CD4-positive, alpha-beta T cell treated with Interleukin-1 beta for 1 hour (primary cell): ENCODE measurements at regions not wholly inside any gene's neighbourhood (a gene's known extent, or its start where the extent isn't known, plus 50 kb on each side); places are given as distances from the start of the nearest gene placed in this dataset.
"Not testable (repeated sequence)": the region's sequence is repeated elsewhere in the genome, so short reads cannot be mapped to it uniquely, and the experiment has no call there.

Experiments
- DNase-seq, 2 donors: peaks; one replicate each; pipeline ENCODE4 v3.0.0-alpha.2; 2020 to 2022

- no peak for DNase-seq
These were observed 196.3 kb downstream of the DCDC2C start for GRCh38 chr2:3899536-3900155.

GRCh38 chr2:3902131-3902530 lies 198.8 kb downstream of the DCDC2C start:
- DNase-seq: no peak

- DNase-seq: no peak
These were observed 200.7 kb downstream of the DCDC2C start for GRCh38 chr2:3904061-3904460.

- DNase-seq: not testable (repeated sequence)
These were observed 205.1 kb downstream of the DCDC2C start for GRCh38 chr2:3908498-3908897.

- DNase-seq: no peak
These were observed 208.6 kb downstream of the DCDC2C start for GRCh38 chr2:3911882-3912455.

- no peak for DNase-seq
These were observed 209.8 kb downstream of the DCDC2C start for GRCh38 chr2:3913166-3913565.

GRCh38 chr2:3914241-3914640 lies 210.9 kb downstream of the DCDC2C start:
- DNase-seq: no peak

GRCh38 chr2:3927031-3927430 lies 223.7 kb downstream of the DCDC2C start:
- no peak for DNase-seq

- no peak for DNase-seq
These were observed 226.0 kb downstream of the DCDC2C start for GRCh38 chr2:3929374-3929773.

- no peak for DNase-seq
These were observed 226.9 kb downstream of the DCDC2C start for GRCh38 chr2:3930246-3930645.

GRCh38 chr2:3940661-3941060 lies 237.3 kb downstream of the DCDC2C start:
- DNase-seq: no peak

- no peak for DNase-seq
These were observed 239.5 kb downstream of the DCDC2C start for GRCh38 chr2:3942841-3943240.

GRCh38 chr2:3944071-3944470 lies 240.7 kb downstream of the DCDC2C start:
- no peak for DNase-seq

- DNase-seq: no peak
These were observed 241.5 kb downstream of the DCDC2C start for GRCh38 chr2:3944841-3945240.

- DNase-seq: no peak
These were observed 244.8 kb downstream of the DCDC2C start for GRCh38 chr2:3948191-3948590.

- DNase-seq: no peak
These were observed 248.0 kb downstream of the DCDC2C start for GRCh38 chr2:3951131-3951954.

GRCh38 chr2:3952866-3953516 lies 249.6 kb downstream of the DCDC2C start:
- DNase-seq: no peak

- no peak for DNase-seq
These were observed 250.9 kb downstream of the DCDC2C start for GRCh38 chr2:3954261-3954660.

- DNase-seq: no peak
These were observed 253.0 kb downstream of the DCDC2C start for GRCh38 chr2:3956406-3956805.

- DNase-seq: no peak
These were observed 253.5 kb downstream of the DCDC2C start for GRCh38 chr2:3956892-3957291.

- DNase-seq: no peak
These were observed 255.1 kb downstream of the DCDC2C start for GRCh38 chr2:3958465-3958864.

GRCh38 chr2:3958969-3959368 lies 255.6 kb downstream of the DCDC2C start:
- no peak for DNase-seq

- DNase-seq: no peak
These were observed 256.0 kb downstream of the DCDC2C start for GRCh38 chr2:3959372-3959771.

- no peak for DNase-seq
These were observed 256.7 kb downstream of the DCDC2C start for GRCh38 chr2:3960106-3960505.
